CD4-positive, alpha-beta T cell (primary cell): ENCODE measurements at regions not wholly inside any gene's neighbourhood (a gene's known extent, or its start where the extent isn't known, plus 50 kb on each side); places are given as distances from the start of the nearest gene placed in this dataset.
A peak's percentile ranks its signal among the peaks of the same experiment; 100 is the strongest.

Source experiments
- ATAC-seq: fragments of 200-7000 bp; cut with Tn5 transposase; one replicate; pipeline ENCODE4 v1.10.0; 2022; ENCODE audit warnings: mild to moderate bottlenecking; ENCODE audit not compliant: poor library complexity
- CTCF ChIA-PET: fragments of 350-600 bp; sonication (Branson Sonifier 250); formaldehyde crosslinking; loops from one replicate; lab custom pipeline; 2021; ENCODE audit warnings: antibody characterized with exemption, inconsistent platforms; lab: Charles Lee
- POLR2A ChIA-PET: fragments of 350-600 bp; sonication (Branson Sonifier 250); formaldehyde crosslinking; loops from one replicate; lab custom pipeline; 2021; ENCODE audit warnings: antibody characterized with exemption, inconsistent platforms; lab: Charles Lee
- DNase-seq, 14 experiments: peaks; one replicate each; pipeline ENCODE4 v3.0.0-alpha.2; 2013 to 2020; ENCODE audit warnings: mixed read lengths in 2 of 14
- H3K27ac ChIP-seq, 2 donors: one replicate each; pipeline versions ENCODE4 v1.5.1 to v1.7.0; 2013; ENCODE audit warnings: low read length in 2 of 2, low read depth in 1 of 2, mild to moderate bottlenecking in 1 of 2
- H3K27me3 ChIP-seq, 2 experiments: 1 replicate in 1 of 2; 2 replicates in 1 of 2; pipeline versions ENCODE4 v1.6.1 to v1.7.0; 2013; ENCODE audit warnings: low read length in 2 of 2, control low read depth in 1 of 2, mild to moderate bottlenecking in 1 of 2, moderate library complexity in 1 of 2; ENCODE audit not compliant: insufficient read depth in 2 of 2, control insufficient read depth in 1 of 2
- H3K36me3 ChIP-seq: one replicate; pipeline ENCODE4 v1.6.1; 2013; ENCODE audit warnings: low read length, control low read depth; ENCODE audit not compliant: insufficient read depth
- H3K4me1 ChIP-seq: one replicate; pipeline ENCODE4 v1.6.1; 2013; ENCODE audit warnings: low read length, control low read depth; ENCODE audit not compliant: insufficient read depth
- H3K4me3 ChIP-seq: one replicate; pipeline ENCODE4 v1.5.1; 2013; ENCODE audit warnings: mild to moderate bottlenecking, low read length, moderate library complexity
- H3K9me3 ChIP-seq, 2 experiments: 1 replicate in 1 of 2; 2 replicates in 1 of 2; pipeline versions ENCODE4 v1.6.1 to v1.7.0; 2013; ENCODE audit warnings: low read length in 2 of 2, mild to moderate bottlenecking in 2 of 2, control low read depth in 1 of 2, moderate library complexity in 1 of 2; ENCODE audit not compliant: control insufficient read depth in 1 of 2, insufficient read depth in 1 of 2
- H3K27ac Mint-ChIP-seq: one replicate; pipeline ENCODE4 v1.8.0; 2020; ENCODE audit warnings: mixed read lengths
- H3K27me3 Mint-ChIP-seq: one replicate; pipeline ENCODE4 v1.8.0; 2021; ENCODE audit warnings: mixed read lengths
- H3K36me3 Mint-ChIP-seq: one replicate; pipeline ENCODE4 v1.8.0; 2021; ENCODE audit warnings: low read depth, mixed read lengths
- H3K4me1 Mint-ChIP-seq: one replicate; pipeline ENCODE4 v1.8.0; 2021; ENCODE audit warnings: low read depth, mixed read lengths
- H3K4me3 Mint-ChIP-seq: one replicate; pipeline ENCODE4 v1.8.0; 2020; ENCODE audit warnings: mild to moderate bottlenecking, mixed read lengths
- H3K9me3 Mint-ChIP-seq: one replicate; pipeline ENCODE4 v1.8.0; 2020; ENCODE audit warnings: mixed read lengths
- CTCF ChIP-seq: fragments of 200-600 bp; IDR thresholded peaks from one replicate; pipeline ENCODE4 v1.8.0; 2022; ENCODE audit warnings: antibody characterized with exemption, mild to moderate bottlenecking
- intact Hi-C, 2 experiments: fragments of 100-400 bp; cut with DNase I in 1 of 2; cut with micrococcal nuclease in 1 of 2; formaldehyde crosslinking; loops; one replicate each; pipeline versions ENCODE4 v1.15.1 to v1.9.0; 2023 to 2025; cut with DNase I, micrococcal nuclease

DNA sequence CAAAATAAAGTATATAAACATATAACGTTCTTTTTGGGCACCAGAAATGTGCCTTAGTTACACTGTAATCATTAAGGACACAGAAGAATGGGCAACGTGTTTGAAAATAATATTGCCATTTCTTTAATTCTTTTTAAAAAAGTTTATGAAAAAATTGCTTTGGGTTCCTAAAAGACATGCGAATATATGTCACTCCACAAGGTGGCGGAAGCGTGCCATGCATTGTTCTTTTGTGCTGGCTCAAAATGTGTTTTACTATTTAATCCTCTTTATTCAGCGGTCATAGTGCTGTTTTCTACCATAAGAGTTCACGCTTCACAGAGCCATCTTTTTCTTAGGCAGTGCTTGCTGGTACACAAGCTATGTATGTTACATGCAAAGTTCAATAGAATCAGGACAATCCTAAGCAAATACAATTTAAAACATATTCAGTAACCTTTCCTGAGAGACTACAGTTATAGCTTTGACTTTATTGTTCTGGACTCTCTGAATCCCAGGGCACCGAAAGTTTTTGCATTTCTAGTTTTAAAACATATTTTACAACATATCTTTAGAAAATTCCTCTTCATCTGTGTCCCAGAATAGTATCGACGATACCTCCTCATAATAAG, 147.8 kb upstream of the ERBB4 start:
- Histone ChIP-seq H3K27me3 (no peaks in the 10 kb centered on the region), H3K4me3 (no peak overlapping the region), H3K36me3 (no peaks in the 10 kb centered on the region), H3K27ac (no peak overlapping the region), H3K9me3 (no peaks in the 10 kb centered on the region), H3K4me1 (no peaks in the 10 kb centered on the region)
- Mint-ChIP-seq H3K27ac (no peak overlapping the region), H3K36me3 (no peaks in the 10 kb centered on the region), H3K4me1 (peaks cover 4% of the 10 kb centered on the region), H3K9me3 (no peaks in the 10 kb centered on the region), H3K4me3 (no peak overlapping the region), H3K27me3 (peaks cover under 1% of the 10 kb centered on the region)
- ChIA-PET POLR2A (no interaction called here), CTCF (interaction anchor here (0.7 kb wide), 1 partner anchor 739 kb away, joined by 3 read pairs; no protein-coding TSS in a partner anchor)
- intact Hi-C loops, result loop anchor here (1.0 to 10.0 kb wide), 5 partner anchors 466 to 1248 kb away; no protein-coding TSS in a partner anchor
- ATAC-seq (peak; percentile 48), DNase-seq (peak; percentile 5 to 74 (median 30))
- TF ChIP-seq CTCF, result peak; percentile 85

- no peaks in the 10 kb centered on the region for H3K9me3 Mint-ChIP-seq
- peaks cover 6% of the 10 kb centered on the region for H3K27me3 Mint-ChIP-seq
- intact Hi-C loops, result loop anchor here in 1 of 2 experiments (10.0 kb wide), 1 partner anchor 1251 kb away; no protein-coding TSS in a partner anchor
These were observed 144.9 kb upstream of the ERBB4 start for GRCh38 chr2:212683346-212684097.

GRCh38 chr2:212682937-212683336, 144.3 kb upstream of the ERBB4 start:
- ATAC-seq, result no peak
- peaks cover 4% of the 10 kb centered on the region for H3K4me1 Mint-ChIP-seq
- intact Hi-C loops, result loop anchor here in 1 of 2 experiments (10.0 kb wide), 1 partner anchor 1252 kb away; no protein-coding TSS in a partner anchor
- H3K4me3 Mint-ChIP-seq, result no peak overlapping the region
- ChIA-PET CTCF (no interaction called here), POLR2A (no interaction called here)
- H3K27ac Mint-ChIP-seq, result no peak overlapping the region
- Histone ChIP-seq H3K9me3 (no peaks in the 10 kb centered on the region), H3K27ac (no peak overlapping the region), H3K36me3 (no peaks in the 10 kb centered on the region), H3K27me3 (no peaks in the 10 kb centered on the region), H3K4me3 (no peak overlapping the region), H3K4me1 (no peaks in the 10 kb centered on the region)
- no peak for DNase-seq
- H3K9me3 Mint-ChIP-seq, result no peaks in the 10 kb centered on the region
- TF ChIP-seq CTCF, result no peak
- H3K36me3 Mint-ChIP-seq, result no peaks in the 10 kb centered on the region
- H3K27me3 Mint-ChIP-seq, result peaks cover 6% of the 10 kb centered on the region

More at GRCh38 chr2:212683346-212684097, 144.9 kb upstream of the ERBB4 start:
- ChIA-PET CTCF (no interaction called here), POLR2A (no interaction called here)
- Histone ChIP-seq H3K27ac (no peak overlapping the region), H3K27me3 (no peaks in the 10 kb centered on the region), H3K4me1 (no peaks in the 10 kb centered on the region), H3K36me3 (no peaks in the 10 kb centered on the region), H3K9me3 (no peaks in the 10 kb centered on the region), H3K4me3 (no peak overlapping the region)
- no peak for TF ChIP-seq CTCF
- DNase-seq (no peak), ATAC-seq (no peak)
- Mint-ChIP-seq H3K4me3 (no peak overlapping the region), H3K4me1 (peaks cover 4% of the 10 kb centered on the region), H3K27ac (no peak overlapping the region), H3K36me3 (no peaks in the 10 kb centered on the region)
